Activated T-helper 2 cell treated with anti-CD3 and anti-CD28 coated beads, Interferon-gamma antibody, Interleukin-2, Interleukin-4, amounts not matched to agents 10 μg/mL and 5 μg/mL and 100 μg/mL, durations not matched to agents 14 hours and 24 hours and 36 hours (primary cell): ENCODE measurements at regions not wholly inside any gene's neighbourhood (a gene's known extent, or its start where the extent isn't known, plus 50 kb on each side); places are given as distances from the start of the nearest gene placed in this dataset.

Experiments used
- DNase-seq: peaks from one replicate; pipeline ENCODE4 v3.0.0; 2021; ENCODE audit warnings: low spot score
- H3K27ac Mint-ChIP-seq: one replicate; pipeline ENCODE4 v1.8.0; 2021; ENCODE audit warnings: mixed read lengths
- H3K27me3 Mint-ChIP-seq: one replicate; pipeline ENCODE4 v1.8.0; 2021; ENCODE audit warnings: low read depth, mixed read lengths
- H3K36me3 Mint-ChIP-seq: one replicate; pipeline ENCODE4 v1.8.0; 2021; ENCODE audit warnings: low read depth, mixed read lengths
- H3K4me1 Mint-ChIP-seq: one replicate; pipeline ENCODE4 v1.8.0; 2021; ENCODE audit warnings: low read depth, mixed read lengths
- H3K4me3 Mint-ChIP-seq: one replicate; pipeline ENCODE4 v1.8.0; 2021; ENCODE audit warnings: low read depth, mild to moderate bottlenecking, moderate library complexity, mixed read lengths
- H3K9me3 Mint-ChIP-seq: one replicate; pipeline ENCODE4 v1.8.0; 2021; ENCODE audit warnings: mixed read lengths
- intact Hi-C: fragments of 100-400 bp; cut with micrococcal nuclease; formaldehyde crosslinking; loops from one replicate; pipeline ENCODE4 v1.15.1; 2023

GRCh38 chr21:43364261-43364510 is 62.7 kb downstream of the SIK1 start:
- H3K27ac Mint-ChIP-seq, result no peak overlapping the region
- DNase-seq, result no peak
- intact Hi-C loops, result no loop called here

DNA sequence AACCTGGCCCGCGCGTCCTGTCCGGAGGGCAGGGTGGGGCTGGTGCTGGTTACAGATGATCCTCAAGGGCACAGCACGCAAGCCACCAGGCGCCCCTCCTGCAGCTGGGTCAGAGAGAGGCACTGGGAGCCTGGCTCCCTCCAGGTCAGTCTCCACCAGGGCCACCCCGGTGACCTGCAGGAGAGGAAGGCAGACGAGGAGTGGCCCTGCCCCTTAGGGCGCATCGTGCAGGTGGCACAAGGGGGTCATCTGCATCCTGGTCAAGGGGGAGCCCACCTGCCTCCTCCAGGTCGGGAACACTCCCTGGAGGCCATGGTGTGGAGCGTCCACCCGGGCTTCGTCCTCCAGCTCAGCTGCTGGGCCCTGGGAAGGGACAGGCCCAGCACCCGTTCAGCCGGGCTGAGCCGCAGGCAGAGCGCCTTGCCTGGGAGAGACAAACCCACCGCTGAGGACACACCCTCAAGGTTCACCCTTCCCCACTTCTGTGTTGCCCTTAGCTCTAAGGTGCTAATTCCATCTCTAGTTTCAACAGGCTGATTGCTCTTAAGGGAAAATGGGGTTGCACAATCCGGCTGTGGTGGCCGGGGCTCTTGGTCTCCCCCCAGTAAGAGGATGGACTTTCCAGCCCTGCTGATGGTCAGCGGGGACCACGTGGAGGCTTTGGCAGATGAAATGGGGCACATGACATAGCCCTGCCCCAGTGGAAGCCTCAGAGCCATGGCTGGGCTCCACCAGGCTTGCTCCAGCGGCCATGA is 63.2 kb downstream of the SIK1 start:
- no peaks in the 10 kb centered on the region for H3K9me3 Mint-ChIP-seq
- intact Hi-C loops, result no loop called here
- no peaks in the 10 kb centered on the region for H3K36me3 Mint-ChIP-seq
- no peak overlapping the region for H3K4me3 Mint-ChIP-seq
- H3K4me1 Mint-ChIP-seq, result peaks cover 21% of the 10 kb centered on the region
- peaks cover 4% of the 10 kb centered on the region for H3K27me3 Mint-ChIP-seq
- no peak overlapping the region for H3K27ac Mint-ChIP-seq
- DNase-seq, result no peak

More at GRCh38 chr21:43364261-43364510, 62.7 kb downstream of the SIK1 start:
- H3K4me3 Mint-ChIP-seq, result no peak overlapping the region
- H3K27me3 Mint-ChIP-seq, result peaks cover 4% of the 10 kb centered on the region
- no peaks in the 10 kb centered on the region for H3K9me3 Mint-ChIP-seq
- no peaks in the 10 kb centered on the region for H3K36me3 Mint-ChIP-seq
- peaks cover 21% of the 10 kb centered on the region for H3K4me1 Mint-ChIP-seq

DNA sequence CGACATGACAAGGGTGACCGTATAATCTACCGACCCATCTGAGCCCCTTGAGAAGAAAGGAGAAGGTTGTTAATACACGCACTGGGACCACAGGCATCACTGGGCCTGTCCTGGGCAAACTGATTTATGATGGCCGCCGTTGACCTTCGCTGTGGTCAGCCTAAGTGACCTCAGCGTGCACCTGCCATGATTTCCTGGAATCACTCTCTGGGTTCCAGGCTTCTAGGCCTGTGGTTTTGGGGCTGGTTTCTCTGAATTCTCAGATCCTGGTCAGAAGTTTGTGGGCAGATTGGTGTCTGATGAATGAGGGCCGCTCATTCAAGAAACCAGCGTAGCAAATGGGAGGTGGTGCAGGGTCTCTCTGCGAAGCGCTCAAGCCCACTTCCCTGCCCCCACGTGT is 64.0 kb downstream of the SIK1 start:
- no peaks in the 10 kb centered on the region for H3K36me3 Mint-ChIP-seq
- H3K4me1 Mint-ChIP-seq, result peaks cover 21% of the 10 kb centered on the region
- peaks cover 4% of the 10 kb centered on the region for H3K27me3 Mint-ChIP-seq
- peak overlapping the region; percentile 77 for H3K27ac Mint-ChIP-seq
- no peak overlapping the region for H3K4me3 Mint-ChIP-seq
- no peaks in the 10 kb centered on the region for H3K9me3 Mint-ChIP-seq
- intact Hi-C loops, result no loop called here
- DNase-seq, result no peak

DNA sequence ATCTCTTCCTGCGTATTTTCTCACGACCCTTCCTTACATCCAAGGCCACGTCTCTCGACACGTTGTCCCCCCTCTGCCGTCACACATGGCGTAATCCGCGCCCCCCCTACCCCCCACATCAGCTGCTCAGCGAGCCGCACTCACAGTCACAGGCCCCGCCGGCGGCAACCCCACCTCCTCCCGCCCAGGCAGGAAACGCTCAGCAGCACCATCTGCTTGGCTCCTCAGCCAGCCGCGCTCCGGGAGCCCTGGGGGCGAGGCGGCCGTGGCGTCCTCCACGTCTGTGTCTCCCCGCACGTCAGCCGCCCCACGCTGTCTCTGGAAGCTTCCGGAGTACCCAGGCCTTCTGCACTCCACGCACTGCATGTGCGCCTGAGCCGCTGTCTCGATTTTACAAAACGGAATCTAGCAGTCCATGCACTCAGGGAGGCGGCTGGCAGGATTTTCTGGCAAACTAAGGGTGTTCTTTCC is 64.6 kb downstream of the SIK1 start:
- H3K27ac Mint-ChIP-seq, result peak overlapping the region; percentile 77
- H3K27me3 Mint-ChIP-seq, result peaks cover 4% of the 10 kb centered on the region
- peak; percentile 65 for DNase-seq
- H3K4me1 Mint-ChIP-seq, result peaks cover 21% of the 10 kb centered on the region
- no peaks in the 10 kb centered on the region for H3K36me3 Mint-ChIP-seq
- peak overlapping the region; percentile 77 for H3K4me3 Mint-ChIP-seq
- no peaks in the 10 kb centered on the region for H3K9me3 Mint-ChIP-seq
- intact Hi-C loops, result no loop called here

DNA sequence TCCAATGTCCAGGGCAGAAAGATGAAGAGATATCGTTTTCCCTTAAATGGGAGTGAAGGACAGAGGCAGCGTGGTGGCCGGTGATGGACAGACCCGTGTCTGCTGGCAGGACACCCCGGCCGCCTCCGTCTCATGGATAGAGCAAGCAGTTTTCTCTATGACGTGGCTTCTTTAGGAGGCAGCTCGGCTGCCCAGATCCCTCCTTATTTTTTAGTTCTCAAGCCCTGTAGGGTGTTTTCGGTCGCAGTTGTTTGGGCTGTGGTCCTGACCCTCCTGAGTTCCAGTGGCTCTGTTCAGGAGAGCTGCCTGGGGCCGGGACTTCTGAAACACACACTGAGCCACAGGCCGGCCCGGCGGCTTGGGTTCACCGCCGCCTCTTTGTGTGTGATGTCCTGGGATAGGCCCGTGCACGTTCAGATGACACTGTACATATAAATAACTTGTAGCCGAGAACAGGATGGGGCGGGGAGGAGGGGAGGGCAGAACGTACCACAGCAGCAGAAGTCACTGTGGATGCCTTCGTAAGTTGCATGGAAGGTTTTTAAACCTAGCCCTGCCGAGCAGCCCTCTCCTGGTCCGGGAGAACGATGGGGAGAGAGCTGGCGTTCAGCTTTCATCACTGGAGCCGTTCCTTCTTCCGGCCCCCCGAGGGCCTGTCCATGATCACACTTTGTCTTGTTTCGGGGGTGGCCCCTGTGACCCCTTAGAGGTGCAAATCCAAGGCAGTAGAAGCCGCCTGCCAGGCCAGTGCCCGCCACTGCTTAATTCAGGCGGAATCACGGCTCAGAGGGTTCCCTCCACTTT is 65.2 kb downstream of the SIK1 start:
- Mint-ChIP-seq H3K4me1 (peaks cover 21% of the 10 kb centered on the region), H3K4me3 (peak overlapping the region; percentile 77), H3K9me3 (no peaks in the 10 kb centered on the region), H3K36me3 (no peaks in the 10 kb centered on the region), H3K27ac (peak overlapping the region; percentile 77), H3K27me3 (peaks cover 4% of the 10 kb centered on the region)
- DNase-seq, result peak; percentile 30
- intact Hi-C loops, result no loop called here

DNA sequence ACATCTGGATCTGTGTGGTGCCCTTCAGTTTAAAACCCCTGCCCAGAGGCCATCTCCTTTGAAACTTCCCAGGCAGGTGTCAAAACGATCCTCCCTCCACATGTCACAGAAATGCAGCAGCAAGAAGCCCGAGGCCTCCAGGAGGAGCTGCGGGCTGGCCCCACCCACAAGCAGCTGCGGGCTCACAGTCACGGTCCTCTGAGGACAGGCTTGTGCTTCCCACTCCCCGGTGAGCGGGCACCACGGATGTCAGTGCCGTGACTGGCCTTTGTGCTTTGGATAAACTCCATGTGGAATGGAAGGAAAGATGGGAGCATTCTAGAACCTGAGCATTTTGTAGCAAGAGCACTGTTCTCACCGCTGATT is 65.8 kb downstream of the SIK1 start:
- peak overlapping the region; percentile 77 for H3K4me3 Mint-ChIP-seq
- peaks cover 21% of the 10 kb centered on the region for H3K4me1 Mint-ChIP-seq
- no peaks in the 10 kb centered on the region for H3K36me3 Mint-ChIP-seq
- peak overlapping the region; percentile 69 for H3K27ac Mint-ChIP-seq
- intact Hi-C loops, result no loop called here
- no peaks in the 10 kb centered on the region for H3K9me3 Mint-ChIP-seq
- peaks cover 4% of the 10 kb centered on the region for H3K27me3 Mint-ChIP-seq
- DNase-seq, result no peak

DNA sequence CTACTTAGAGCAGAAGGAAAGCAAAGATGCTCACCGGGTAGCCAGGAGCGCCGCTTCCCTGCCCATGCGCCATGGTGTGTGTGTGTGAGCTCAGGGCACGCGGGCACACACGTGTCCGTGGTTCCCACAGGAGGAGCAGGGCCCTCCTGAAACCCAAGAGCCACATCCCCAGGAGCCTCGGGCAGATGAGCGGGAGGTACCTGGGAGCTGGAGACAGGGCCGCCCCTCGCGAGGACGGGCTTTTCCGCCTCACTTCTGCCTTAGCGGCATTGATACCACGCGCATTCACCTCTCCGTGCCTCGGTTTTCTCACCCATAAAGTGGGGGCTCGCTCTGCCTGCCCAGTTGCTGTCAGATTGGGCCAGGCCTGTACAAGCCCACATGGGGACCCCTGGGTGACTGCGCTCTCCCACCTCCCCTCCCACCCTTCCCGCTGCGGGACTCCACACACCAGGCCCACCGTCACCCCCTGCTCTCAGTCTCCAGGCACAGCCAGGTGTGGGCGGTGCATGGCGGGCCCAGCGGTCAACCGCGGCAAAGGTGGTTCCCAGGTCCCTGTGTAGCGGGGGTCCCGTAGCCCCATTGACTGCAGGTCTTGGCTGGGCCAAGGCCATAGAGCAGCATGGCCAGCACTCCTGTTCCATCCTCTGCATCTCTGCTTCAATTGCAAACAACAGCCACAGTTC is 66.3 kb downstream of the SIK1 start:
- H3K27ac Mint-ChIP-seq, result no peak overlapping the region
- intact Hi-C loops, result no loop called here

GRCh38 chr21:43358940-43359822 is 67.8 kb downstream of the SIK1 start:
- Mint-ChIP-seq H3K4me3 (no peak overlapping the region), H3K4me1 (peaks cover 23% of the 10 kb centered on the region), H3K27me3 (peaks cover 4% of the 10 kb centered on the region), H3K27ac (no peak overlapping the region), H3K9me3 (no peaks in the 10 kb centered on the region), H3K36me3 (no peaks in the 10 kb centered on the region)
- DNase-seq, result no peak
- intact Hi-C loops, result no loop called here

More for the DNA sequence above, 66.3 kb downstream of the SIK1 start:
- H3K36me3 Mint-ChIP-seq, result no peaks in the 10 kb centered on the region
- no peak for DNase-seq
- no peak overlapping the region for H3K4me3 Mint-ChIP-seq
- H3K4me1 Mint-ChIP-seq, result peaks cover 21% of the 10 kb centered on the region
- H3K9me3 Mint-ChIP-seq, result no peaks in the 10 kb centered on the region
- peaks cover 4% of the 10 kb centered on the region for H3K27me3 Mint-ChIP-seq

DNA sequence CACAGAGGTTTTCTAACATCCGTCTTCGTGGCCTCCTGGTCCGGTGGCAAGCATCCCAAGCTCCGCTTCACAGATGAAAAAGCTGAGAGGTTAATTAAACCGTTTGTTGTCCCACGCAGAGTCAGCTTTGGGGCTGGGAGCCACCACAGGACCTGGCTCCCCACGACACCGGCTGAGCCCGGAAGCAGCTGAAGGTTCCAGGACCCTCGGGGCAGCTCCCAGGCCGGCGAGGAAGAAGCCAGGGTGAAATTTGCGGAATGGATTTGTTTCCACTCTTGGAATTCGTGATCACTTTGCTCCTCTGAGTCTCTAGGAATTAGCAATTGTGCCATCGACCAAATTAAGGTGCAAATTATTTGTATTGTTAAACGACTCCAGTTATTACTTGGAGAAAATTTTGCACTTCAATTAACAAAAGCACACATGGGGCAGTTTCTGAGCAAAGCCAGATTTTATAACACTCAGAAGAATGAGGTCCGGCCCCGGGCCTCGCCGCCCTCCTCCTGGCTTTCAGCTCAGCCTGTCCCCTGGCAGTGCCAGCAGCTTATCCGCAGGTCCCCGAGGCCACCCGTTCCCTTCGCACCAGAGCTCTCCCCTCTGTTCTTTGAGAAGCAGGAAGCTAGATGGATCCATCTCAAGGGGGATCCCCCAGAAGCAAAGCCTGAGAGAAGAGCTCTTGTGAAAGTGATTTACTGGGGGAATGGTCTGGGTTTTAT is 69.1 kb downstream of the SIK1 start:
- no peaks in the 10 kb centered on the region for H3K36me3 Mint-ChIP-seq
- H3K9me3 Mint-ChIP-seq, result no peaks in the 10 kb centered on the region
- H3K4me3 Mint-ChIP-seq, result no peak overlapping the region
- H3K27ac Mint-ChIP-seq, result no peak overlapping the region
- peaks cover 4% of the 10 kb centered on the region for H3K27me3 Mint-ChIP-seq
- DNase-seq, result no peak
- peaks cover 23% of the 10 kb centered on the region for H3K4me1 Mint-ChIP-seq
- intact Hi-C loops, result no loop called here

- Mint-ChIP-seq H3K4me3 (no peak overlapping the region), H3K9me3 (no peaks in the 10 kb centered on the region), H3K36me3 (no peaks in the 10 kb centered on the region), H3K27ac (no peak overlapping the region), H3K4me1 (peaks cover 7% of the 10 kb centered on the region), H3K27me3 (no peaks in the 10 kb centered on the region)
- intact Hi-C loops, result no loop called here
- DNase-seq, result no peak
Observed at GRCh38 chr21:43355925-43356289, 71.0 kb downstream of the SIK1 start.

GRCh38 chr21:43355266-43355924 is 71.5 kb downstream of the SIK1 start:
- intact Hi-C loops, result no loop called here
- Mint-ChIP-seq H3K36me3 (no peaks in the 10 kb centered on the region), H3K4me1 (peaks cover 7% of the 10 kb centered on the region), H3K9me3 (no peaks in the 10 kb centered on the region), H3K4me3 (no peak overlapping the region), H3K27me3 (no peaks in the 10 kb centered on the region), H3K27ac (no peak overlapping the region)
- DNase-seq, result no peak
